ENCODE measurements at regions not wholly inside any gene's neighbourhood (a gene's known extent, or its start where the extent isn't known, plus 50 kb on each side); places are given as distances from the start of the nearest gene placed in this dataset.

DNA sequence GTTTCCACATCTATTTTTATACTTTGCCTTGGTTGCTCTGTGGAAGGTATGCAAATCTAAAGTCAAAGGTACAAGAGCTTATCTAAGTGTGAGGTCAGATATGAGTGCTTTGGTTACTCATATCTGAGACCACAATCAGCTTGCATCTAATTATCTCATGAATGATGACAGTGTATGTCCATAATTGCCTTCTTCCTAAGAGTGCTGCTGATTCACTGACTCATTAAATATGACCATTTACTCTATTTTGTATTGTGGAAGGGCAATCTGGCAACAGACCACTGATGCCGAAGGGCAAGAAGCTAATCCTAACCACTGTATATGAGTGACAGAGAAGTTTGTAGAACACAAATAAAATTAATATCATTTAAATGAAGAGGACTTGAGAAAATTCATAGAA is 1190.2 kb upstream of the AGA start (continued):
- TF ChIP-seq HDGF (IDR thresholded peaks at IDR 0.05) (no peak), SMAD1 (IDR thresholded peaks at IDR 0.05; ENCODE audit: low read depth, partially characterized antibody) (peak; percentile 34), JUND (IDR thresholded peaks at IDR 0.05; ENCODE audit: low read depth, low read length) (0 out of 2 replicates have a peak, but pooled peaks have one; percentile 28), BCL11A (IDR thresholded peaks at IDR 0.05; ENCODE audit: low read depth, low read length) (peak; percentile 93), BHLHE40 (IDR thresholded peaks at IDR 0.05; ENCODE audit: borderline replicate concordance in 1 of 2, low read depth in 2 of 2, low read length in 1 of 2) (peak; percentile 26 to 69; a peak in 2 of 4 replicates), PRDM15 (CRISPR knock-in tag; IDR thresholded peaks at IDR 0.05) (no peak), TCF7 (IDR thresholded peaks at IDR 0.05; ENCODE audit: borderline replicate concordance) (no peak), BMI1 (IDR thresholded peaks at IDR 0.05; ENCODE audit: borderline replicate concordance) (peak; percentile 83), HCFC1 (IDR thresholded peaks at IDR 0.05; ENCODE audit: low read length) (no peak), NR2C1 (IDR thresholded peaks at IDR 0.05) (0 out of 2 replicates have a peak, but pooled peaks have one; percentile 14), ZNF384 (IDR thresholded peaks at IDR 0.05; ENCODE audit: borderline replicate concordance, low read depth, low read length) (no peak), DPF2 (IDR thresholded peaks at IDR 0.05) (peak; percentile 97)
- TF ChIP-seq, protein P1, sequence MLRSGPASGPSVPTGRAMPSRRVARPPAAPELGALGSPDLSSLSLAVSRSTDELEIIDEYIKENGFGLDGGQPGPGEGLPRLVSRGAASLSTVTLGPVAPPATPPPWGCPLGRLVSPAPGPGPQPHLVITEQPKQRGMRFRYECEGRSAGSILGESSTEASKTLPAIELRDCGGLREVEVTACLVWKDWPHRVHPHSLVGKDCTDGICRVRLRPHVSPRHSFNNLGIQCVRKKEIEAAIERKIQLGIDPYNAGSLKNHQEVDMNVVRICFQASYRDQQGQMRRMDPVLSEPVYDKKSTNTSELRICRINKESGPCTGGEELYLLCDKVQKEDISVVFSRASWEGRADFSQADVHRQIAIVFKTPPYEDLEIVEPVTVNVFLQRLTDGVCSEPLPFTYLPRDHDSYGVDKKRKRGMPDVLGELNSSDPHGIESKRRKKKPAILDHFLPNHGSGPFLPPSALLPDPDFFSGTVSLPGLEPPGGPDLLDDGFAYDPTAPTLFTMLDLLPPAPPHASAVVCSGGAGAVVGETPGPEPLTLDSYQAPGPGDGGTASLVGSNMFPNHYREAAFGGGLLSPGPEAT (IDR thresholded peaks at IDR 0.05; ENCODE audit: low read depth) = peak; percentile 31; the same call in 1 of the 2 replicates

All from GM12878 (cell line).